ENCODE measurements at regions not wholly inside any gene's neighbourhood (a gene's known extent, or its start where the extent isn't known, plus 50 kb on each side); places are given as distances from the start of the nearest gene placed in this dataset.

GRCh38 chr12:125988545-125988944 lies 923.3 kb downstream of the AACS start:
- TF ChIP-seq USF1 (IDR thresholded peaks at IDR 0.05): no peak

- TF ChIP-seq USF1 (IDR thresholded peaks at IDR 0.05): no peak
- TF ChIP-seq FOXM1 (IDR thresholded peaks at IDR 0.05; ENCODE audit: borderline replicate concordance, low read depth): no peak
- no peak for TF ChIP-seq EP300 (IDR thresholded peaks at IDR 0.05; ENCODE audit: borderline replicate concordance)
- TF ChIP-seq NFIC (IDR thresholded peaks at IDR 0.05): no peak
- no peak for TF ChIP-seq MAX (IDR thresholded peaks at IDR 0.05)
- TF ChIP-seq RAD21 (IDR thresholded peaks at IDR 0.05; ENCODE audit: low read depth): no peak
- no peak for TF ChIP-seq TAF1 (IDR thresholded peaks at IDR 0.05; ENCODE audit: low read depth)
- no peak for TF ChIP-seq CEBPB (IDR thresholded peaks at IDR 0.05)
- no peak for TF ChIP-seq TEAD4 (IDR thresholded peaks at IDR 0.05)
- no peak for TF ChIP-seq EGR1 (IDR thresholded peaks at IDR 0.05)
- TF ChIP-seq TCF12 (IDR thresholded peaks at IDR 0.05; ENCODE audit: low read depth): no peak
- no peak for TF ChIP-seq CREB1 (IDR thresholded peaks at IDR 0.05; ENCODE audit: low read depth)
- no peak for TF ChIP-seq ZBTB7A (IDR thresholded peaks at IDR 0.05; ENCODE audit: low read depth)
- TF ChIP-seq REST (IDR thresholded peaks at IDR 0.05; ENCODE audit: low read depth): no peak
- no peak for TF ChIP-seq YY1 (IDR thresholded peaks at IDR 0.05; ENCODE audit: low read depth)
Measured at GRCh38 chr12:125989696-125990095, 924.5 kb downstream of the AACS start.

- TF ChIP-seq TEAD4 (IDR thresholded peaks at IDR 0.05): no peak
- no peak for TF ChIP-seq ZBTB7A (IDR thresholded peaks at IDR 0.05; ENCODE audit: low read depth)
- TF ChIP-seq CREB1 (IDR thresholded peaks at IDR 0.05; ENCODE audit: low read depth): no peak
- TF ChIP-seq RAD21 (IDR thresholded peaks at IDR 0.05; ENCODE audit: low read depth): no peak
- no peak for TF ChIP-seq CEBPB (IDR thresholded peaks at IDR 0.05)
- no peak for TF ChIP-seq NFIC (IDR thresholded peaks at IDR 0.05)
- TF ChIP-seq TCF12 (IDR thresholded peaks at IDR 0.05; ENCODE audit: low read depth): no peak
- TF ChIP-seq YY1 (IDR thresholded peaks at IDR 0.05; ENCODE audit: low read depth): no peak
- TF ChIP-seq TAF1 (IDR thresholded peaks at IDR 0.05; ENCODE audit: low read depth): no peak
- no peak for TF ChIP-seq REST (IDR thresholded peaks at IDR 0.05; ENCODE audit: low read depth)
- TF ChIP-seq EP300 (IDR thresholded peaks at IDR 0.05; ENCODE audit: borderline replicate concordance): no peak
- TF ChIP-seq EGR1 (IDR thresholded peaks at IDR 0.05): no peak
Measured at GRCh38 chr12:125996443-125996842, 931.2 kb downstream of the AACS start.

- no peak for TF ChIP-seq RAD21 (IDR thresholded peaks at IDR 0.05; ENCODE audit: low read depth)
- TF ChIP-seq TCF12 (IDR thresholded peaks at IDR 0.05; ENCODE audit: low read depth): no peak
- no peak for TF ChIP-seq REST (IDR thresholded peaks at IDR 0.05; ENCODE audit: low read depth)
- no peak for TF ChIP-seq EGR1 (IDR thresholded peaks at IDR 0.05)
- TF ChIP-seq USF1 (IDR thresholded peaks at IDR 0.05): no peak
- TF ChIP-seq NFIC (IDR thresholded peaks at IDR 0.05): no peak
- TF ChIP-seq EP300 (IDR thresholded peaks at IDR 0.05; ENCODE audit: borderline replicate concordance): no peak
- no peak for TF ChIP-seq ZBTB7A (IDR thresholded peaks at IDR 0.05; ENCODE audit: low read depth)
- no peak for TF ChIP-seq CREB1 (IDR thresholded peaks at IDR 0.05; ENCODE audit: low read depth)
- no peak for TF ChIP-seq YY1 (IDR thresholded peaks at IDR 0.05; ENCODE audit: low read depth)
- TF ChIP-seq CEBPB (IDR thresholded peaks at IDR 0.05): no peak
- no peak for TF ChIP-seq MAX (IDR thresholded peaks at IDR 0.05)
- TF ChIP-seq TEAD4 (IDR thresholded peaks at IDR 0.05): no peak
- TF ChIP-seq FOXM1 (IDR thresholded peaks at IDR 0.05; ENCODE audit: borderline replicate concordance, low read depth): no peak
- TF ChIP-seq TAF1 (IDR thresholded peaks at IDR 0.05; ENCODE audit: low read depth): no peak
Measured at GRCh38 chr12:125999628-126000027, 934.4 kb downstream of the AACS start.
